ENCODE measurements at regions not wholly inside any gene's neighbourhood (a gene's known extent, or its start where the extent isn't known, plus 50 kb on each side); places are given as distances from the start of the nearest gene placed in this dataset.

DNA sequence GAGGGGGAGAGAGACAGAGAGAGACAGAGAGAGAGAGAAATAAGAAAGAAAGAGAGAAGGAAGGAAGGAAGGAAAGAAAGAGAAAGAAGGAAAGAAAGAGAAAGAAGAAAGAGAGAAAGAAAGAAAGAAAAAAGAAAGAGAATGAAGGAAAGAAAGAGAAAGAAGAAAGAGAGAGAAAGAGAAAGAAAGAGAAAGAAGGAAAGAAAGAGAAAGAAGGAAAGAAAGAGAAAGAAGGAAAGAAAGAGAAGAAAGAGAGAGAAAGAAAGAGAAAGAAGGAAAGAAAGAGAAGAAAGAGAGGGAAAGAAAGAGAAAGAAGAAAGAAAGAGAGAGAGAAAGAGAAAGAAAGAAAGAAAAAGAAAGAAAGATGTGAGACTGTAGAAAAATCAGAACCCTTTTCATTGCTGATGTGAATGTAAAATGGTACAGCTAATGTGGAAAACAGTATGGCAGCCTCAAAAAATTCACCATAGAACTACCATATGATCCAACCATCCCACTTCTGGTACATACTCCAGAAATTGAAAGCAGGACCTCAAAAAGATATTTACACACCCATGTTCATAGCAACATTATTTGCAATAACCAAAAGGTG is 203.4 kb upstream of the POU3F3 start:
- DNase-seq, result no peak

DNA sequence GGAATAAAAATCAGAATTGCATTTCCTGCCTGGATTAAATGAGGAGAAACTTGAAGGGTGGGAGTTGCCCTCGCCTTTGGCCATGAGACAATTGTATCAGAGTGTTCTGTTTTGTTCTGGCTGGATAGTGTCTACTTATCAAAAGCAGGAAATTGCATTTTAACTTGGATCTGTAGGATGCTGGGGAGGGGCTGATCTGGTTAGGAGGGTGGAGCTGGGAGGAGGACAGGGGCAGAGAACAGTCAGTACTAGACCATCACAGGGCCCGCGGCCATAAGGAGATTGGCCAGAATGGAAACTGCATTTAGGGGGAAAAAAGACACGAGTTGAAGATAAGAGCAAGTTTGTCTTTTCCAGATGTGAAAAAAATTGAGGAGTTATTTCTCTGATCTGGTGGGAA is 199.1 kb upstream of the POU3F3 start:
- DNase-seq, result no peak

DNA sequence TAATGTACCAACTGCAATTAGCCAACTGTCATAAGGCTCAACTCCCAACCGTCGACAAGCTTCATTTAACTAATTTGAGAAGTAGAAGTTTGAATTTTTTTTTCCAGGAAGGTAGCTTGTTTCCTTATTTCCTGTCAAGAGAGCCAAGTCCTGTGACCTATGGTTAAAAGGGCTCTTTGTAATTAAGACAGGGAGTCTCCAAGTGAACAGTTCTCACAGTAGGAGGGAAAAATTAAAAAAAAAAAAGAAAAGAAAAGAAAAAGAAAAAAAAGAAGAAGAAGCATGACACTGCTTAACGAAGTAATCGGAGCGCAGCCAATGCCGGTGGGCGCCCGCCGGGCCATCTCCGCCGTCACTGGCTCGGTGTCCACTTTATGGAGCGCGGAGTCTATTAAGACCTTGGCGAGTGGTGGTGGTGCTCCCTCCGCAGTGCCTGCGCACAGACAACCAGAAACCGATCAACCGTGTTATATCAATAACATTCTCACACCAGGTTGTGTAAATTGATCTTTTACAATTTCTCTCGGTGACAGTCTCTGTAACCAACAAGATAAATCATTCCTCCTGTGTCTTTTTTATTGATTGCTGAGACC is 197.2 kb upstream of the POU3F3 start:
- no peak for DNase-seq

DNA sequence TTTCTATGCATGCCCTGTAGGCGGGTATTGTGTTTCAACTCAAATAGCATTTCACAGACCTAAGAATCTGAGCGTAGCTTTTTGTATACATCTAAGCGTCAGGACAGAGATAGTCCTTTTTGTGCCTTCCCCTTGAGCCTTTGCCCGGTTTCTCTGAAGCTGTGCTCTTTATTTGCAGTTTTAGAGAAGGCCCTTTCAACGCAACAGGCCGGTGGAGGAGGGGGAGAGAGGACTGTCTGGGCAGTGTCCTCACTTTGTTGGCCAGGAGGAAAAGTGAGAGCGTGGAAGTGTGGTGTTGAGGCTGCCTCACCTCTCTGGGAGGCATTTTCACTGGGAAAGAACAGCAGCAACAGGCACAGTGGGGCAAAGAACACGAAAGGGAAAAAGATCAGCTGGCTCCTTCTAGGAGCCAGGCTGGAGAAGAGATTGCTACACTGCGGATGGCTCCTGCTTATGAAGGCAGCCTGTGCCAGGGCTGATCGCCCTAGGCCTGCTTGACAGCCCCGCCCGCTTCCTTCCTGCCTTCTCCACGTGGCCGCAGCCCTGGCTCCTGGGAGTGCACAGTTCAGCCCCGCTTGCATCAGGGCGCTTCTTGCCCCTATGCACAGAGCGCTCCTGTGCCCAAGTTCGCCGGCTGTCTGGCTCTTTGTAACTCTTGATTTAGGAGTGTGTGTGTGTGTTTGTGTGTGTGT is 195.6 kb upstream of the POU3F3 start:
- DNase-seq, result peak; percentile 79

DNA sequence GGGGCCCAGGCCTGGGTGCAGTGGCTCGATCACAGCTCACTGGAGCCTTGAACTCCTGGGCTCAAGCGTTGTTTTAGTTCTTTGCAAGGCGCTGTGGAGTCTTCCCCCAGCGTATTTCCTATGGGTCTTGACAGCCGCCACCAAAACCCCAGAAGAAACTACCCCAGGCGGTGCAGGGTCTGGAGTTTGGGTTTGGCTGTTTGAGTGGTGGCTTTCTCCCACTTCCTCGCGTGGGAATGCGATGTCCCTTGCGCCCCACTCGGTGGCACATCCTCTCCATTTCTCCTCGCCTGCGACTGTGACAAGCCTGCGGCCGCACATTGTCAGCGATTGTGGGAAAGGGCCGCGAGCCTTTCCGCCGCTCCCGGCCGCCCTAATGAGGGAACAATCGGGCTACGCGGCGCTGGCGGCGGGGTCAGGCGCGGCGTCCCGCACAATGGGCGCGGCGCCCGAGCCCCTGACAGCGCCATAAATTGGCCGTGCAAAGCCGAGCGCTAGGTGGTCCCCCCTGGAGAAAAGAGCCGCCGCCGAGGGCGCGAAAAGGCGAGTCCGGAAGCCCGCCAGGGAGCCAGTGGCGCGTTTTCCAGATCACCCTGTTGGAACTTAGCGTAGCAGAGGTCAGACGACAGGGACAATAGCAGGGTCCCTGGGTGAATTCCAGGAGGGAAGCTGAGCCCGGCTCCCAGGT is 194.9 kb upstream of the POU3F3 start:
- peak; percentile 71 for DNase-seq

DNA sequence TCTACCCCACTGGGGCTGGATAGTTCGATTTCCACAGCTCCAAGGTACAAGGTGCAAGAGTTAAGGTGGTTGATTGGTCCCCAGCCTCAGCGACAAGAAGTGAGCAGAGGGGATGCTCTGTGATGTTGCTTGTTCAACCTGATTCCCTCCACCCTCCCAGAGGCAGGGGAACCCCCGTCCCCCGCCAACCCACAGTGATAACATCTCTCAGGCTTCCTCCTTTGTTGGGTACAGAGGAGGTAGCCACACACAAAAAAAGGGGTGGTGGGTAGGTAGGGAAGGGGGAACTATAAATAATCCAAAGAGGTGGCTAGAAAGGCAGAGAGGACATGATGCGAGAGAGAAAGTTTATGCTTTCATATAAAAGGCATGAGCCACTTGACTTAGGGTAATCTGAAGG is 192.9 kb upstream of the POU3F3 start:
- no peak for DNase-seq

DNA sequence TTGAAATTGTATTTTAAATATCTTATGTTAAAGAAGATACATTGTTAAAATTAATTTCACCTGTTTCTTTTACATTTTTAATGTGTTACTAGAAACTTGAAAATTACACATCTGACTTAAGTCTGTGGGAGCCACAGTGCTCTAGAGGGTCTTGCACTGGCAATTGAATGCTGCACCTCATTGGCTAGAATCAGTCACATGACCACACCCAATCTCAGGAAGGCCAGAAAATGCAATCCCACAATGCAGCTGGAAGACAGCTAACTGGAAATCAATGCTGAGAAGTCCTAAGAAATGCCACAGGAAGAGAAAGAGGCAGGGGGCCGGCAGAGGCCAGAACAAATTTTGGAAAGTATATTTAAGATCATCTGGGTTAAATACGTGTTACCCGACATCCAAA is 189.2 kb upstream of the POU3F3 start:
- no peak for DNase-seq

DNA sequence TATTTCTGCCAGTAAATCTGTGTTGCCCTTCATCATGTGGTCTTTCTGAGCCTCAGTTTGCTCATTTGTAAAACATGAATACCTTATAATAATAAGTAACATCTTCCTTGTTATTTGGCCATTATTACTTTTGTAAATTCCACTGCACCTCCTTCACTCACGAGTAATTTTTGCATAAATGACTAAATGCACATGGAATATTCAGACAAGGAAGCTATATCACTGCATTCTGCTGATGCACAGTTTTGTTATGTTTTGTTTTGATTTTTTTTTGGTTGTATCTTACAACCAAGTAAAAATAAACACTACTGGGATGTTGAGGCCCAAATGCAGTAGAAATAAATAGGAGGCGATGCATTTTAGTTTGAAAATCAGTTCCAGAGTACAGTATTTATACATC is 185.3 kb upstream of the POU3F3 start:
- no peak for DNase-seq

DNA sequence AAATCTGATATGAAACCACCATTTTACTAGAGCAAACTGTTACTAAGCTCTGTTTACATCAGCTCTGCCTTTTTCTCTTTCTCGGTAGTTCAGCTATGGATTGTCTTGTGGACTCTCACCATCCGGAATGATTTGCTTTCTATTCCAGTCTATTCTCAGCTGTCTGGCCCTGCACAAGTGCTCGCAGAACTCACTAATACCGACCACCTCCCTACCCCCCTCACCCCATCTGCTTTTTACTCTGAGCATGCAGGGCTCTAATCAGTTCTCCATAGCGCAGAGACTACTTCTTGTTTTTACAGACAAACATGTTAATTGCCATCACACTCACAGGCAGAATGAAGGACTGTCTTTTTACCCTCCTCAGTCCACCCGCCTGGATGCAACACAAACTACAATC is 180.7 kb upstream of the POU3F3 start:
- DNase-seq, result no peak

DNA sequence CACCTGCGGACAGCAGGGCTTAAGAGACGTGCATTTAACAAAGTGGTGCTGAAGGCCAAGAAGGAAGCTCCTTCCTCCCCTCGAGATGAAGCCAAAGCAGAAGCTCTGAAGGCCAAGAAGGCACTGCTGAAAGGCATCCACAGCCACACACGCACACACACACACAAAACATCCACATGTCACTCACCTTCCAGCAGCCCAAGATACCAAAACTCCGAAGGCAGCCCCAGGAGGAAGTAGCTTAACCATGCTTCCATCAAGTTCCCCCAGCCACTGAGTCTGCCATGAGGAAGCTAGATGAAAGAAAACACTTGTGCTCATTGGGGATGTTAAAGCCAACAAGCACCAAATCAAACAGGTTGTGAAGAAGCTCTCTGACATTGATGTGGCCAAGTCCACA is 175.7 kb upstream of the POU3F3 start:
- no peak for DNase-seq

DNA sequence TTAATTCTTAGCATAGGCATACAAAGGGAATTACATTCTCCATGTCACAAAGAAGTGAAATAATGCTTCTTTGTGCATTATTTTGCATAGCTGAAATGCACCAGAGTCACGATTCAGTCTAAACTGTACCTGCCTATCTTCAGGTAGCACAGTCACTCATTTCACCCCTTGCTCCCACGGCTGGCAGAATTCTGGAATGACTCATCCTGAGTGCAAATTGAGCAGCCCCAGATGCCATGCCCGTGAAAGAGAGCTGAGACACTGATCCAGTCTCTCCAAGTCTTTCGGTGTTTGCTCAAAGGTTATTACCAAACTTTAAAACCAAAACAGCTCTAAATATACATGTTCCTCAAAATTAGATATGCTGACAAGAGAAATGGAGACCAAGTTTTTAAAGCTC is 168.3 kb upstream of the POU3F3 start:
- peak; percentile 64 for DNase-seq

DNA sequence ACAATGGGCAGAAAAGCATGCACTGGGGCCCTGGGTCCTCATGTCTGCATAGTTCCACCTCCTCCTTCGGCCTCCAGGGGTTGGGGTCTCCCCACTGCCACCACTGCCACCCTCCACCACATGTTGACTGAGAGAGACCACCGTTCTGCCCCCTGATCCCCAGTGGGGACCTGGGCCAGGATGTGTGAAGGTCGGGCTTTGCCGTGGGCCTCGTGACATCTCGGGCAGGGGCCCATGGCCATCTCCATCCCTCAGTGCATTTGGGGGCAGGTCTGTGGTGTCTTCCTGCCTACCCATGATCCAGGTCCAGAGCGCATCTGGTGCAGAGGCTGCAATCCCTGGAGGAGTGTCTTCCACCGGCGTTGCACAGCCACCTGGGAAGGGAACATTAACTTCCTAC is 166.8 kb upstream of the POU3F3 start:
- DNase-seq, result no peak

DNA sequence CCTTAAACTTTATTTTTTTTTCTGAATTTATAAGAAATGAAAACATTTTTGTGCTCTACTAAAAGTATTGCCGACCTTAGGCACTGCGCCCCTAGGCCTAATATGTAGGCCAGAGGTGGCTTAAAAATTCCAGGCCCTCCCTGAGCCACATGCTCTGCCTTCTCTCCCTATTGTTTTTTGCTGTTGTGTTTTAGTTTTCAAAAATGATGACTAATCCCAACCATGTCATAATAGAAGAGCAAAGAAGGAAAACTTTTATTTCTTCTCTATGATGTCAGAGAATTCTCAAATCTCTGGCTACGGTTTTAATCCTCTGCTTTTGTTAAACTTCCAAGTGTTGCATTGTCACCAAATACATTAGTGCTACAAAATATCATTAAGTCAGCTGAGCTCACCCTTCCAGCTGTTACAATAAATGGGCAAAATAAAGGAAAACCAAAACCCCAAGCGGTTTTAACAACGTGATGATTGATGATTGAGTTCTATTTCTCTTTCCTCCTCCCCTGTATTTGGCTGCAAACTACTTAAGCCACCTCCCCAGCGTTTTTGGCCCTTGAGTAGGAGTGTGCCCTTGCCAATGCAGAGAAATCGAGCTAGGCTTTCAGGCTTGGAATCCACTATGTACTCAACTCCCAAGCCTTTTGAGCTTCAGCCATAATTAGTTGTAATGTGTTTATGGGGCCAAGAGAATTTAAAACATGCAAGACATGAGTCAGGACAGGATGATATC is 163.5 kb upstream of the POU3F3 start:
- no peak for DNase-seq

DNA sequence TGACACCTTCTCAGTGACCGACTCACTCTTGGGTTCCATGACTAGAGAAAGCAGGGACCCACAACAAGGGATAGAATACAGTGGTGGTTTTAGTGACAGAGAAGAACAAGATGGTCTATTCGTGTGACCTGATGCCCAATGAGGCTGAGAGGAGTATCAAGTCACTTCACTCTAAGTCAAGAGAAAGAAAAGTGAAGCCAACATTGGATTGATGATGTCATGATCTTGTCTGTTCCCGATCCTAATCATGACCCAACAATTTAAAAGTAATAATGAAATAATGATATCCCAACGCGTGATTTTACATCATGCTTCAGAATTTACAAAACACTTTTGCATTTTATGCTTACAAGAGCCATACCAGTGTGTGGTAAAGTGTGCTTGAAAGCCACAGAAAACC is 155.6 kb upstream of the POU3F3 start:
- DNase-seq, result no peak

DNA sequence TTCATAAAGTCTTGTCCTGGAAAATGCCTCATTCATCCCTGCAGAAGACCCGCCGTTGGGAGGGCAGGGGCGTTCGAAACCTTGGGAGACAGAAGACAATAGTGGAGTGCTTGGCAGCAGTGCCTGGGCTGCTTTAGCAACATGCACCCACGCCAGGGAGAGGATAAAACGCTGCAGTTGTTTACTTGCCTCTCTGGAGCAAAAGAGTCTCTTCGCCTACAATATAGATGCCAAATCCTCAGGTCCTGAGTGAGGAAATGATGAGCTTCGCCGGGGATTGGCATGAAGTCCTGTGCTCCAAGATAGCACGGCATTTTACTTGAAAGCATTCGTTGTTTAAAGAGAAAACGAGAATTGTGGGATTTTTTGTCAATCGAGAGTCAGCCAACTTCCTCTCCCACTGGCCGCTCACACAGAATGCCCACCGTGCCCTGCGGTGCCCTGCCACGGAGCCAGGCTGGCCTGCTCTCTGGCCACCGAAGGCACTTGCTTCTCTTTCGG is 152.5 kb upstream of the POU3F3 start:
- DNase-seq, result no peak

DNA sequence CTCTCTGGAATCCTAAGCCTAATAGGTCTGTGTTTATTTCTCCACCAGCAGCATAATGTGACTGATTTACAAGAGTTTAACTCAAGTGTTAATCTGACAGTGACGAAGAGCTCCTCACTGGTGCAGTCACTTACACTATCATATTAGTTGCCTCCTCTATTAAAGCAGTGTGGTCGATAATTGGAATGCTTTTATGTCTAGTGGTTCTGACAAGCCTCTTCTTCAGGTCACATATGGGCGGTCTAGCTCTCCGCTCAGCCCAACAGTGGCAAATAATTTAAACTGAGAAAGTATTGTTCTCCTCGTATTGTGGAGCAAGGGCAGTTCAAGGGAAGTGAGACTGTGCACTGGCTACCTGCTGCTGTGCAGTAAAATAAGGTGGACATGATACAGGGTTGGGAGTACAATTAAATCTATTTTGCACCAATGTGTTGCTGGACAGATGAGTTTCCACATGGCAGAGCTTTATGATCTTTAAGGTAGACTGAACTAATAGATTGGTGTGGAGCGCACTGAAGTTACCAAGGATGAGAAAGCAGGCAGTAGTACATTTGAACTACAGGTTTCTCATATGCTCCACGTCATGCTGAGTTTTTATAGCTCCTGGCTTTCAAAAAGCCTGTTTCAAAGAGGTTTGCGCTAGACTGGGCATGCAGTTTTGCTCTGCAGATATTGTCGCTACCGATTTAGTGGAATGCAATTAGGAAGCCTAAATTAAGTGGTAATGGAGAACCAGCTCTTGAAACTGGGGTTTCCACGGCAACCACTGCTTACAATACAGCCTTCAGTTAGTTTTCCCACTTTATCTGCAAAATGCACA is 151.7 kb upstream of the POU3F3 start:
- DNase-seq, result no peak

DNA sequence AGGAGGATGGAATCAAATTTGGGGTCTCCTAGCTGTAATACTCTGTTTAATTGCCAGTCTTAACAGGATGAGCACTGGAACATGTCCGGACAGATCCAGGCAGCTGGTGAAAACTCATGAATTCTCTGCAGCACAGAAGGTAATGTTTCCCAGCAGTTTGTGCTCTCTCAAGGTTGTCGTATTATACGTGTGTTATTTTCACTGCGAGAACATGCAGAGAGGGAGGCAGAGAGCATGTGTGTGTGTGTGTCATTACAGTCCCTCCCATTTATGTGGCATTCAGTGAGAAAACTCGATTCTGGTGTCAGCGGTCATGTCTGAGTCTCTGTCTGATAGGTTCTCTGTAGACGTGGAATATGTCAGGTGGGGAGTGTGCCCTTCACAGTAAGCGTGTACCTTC is 150.2 kb upstream of the POU3F3 start:
- no peak for DNase-seq

DNA sequence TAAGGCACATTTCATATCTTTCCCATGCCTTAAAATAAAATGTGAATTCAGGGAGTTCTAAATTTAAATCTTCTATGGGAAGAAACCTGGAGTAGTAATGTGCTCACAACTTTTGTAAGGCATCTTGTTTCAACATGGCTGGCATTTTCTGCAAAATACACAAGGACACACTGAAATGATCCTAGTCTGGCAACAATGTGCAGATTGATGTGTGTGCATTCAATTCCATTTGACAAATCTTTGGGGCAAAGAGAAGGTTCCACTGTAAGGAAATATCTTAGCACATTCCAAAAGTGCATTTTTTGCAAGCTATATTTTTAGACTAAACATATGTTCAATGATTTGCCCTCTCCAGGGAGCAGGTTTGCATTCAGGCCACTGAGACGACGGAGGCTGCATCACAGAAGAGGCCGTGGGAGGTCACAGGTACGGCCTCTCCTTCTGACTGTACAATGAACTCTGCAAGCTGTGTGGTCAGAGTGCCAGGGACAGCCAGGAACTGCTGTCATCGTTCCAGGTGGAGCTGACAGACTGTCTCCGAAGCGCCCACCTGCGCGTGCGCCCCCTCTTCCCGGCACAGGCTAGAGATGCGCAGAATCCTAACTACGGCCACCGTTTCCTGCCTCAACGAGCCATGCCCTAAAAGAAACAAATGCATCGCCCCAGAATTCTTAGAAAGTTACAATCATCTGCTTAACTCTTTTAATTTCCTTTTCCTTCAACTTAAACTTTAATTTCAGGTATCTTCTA is 149.2 kb upstream of the POU3F3 start:
- no peak for DNase-seq

DNA sequence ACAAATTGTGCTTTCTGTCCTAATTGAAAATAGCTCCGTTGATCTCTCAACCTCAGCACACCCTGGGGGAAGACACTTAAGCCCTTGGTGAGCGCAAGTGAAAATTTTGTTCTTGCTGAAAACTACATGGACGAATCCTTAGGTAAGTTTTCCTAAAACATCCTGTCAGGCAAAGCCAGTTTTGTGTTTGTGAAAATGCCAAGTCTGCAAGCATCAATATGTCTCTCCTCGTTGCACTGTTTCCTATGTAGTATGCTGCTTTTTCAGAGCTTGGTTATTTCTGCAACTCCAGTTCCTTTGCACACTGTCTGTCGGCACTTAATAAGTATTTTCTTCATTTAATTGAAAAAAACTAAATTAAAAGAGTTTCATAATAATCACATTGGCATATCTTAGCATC is 146.9 kb upstream of the POU3F3 start:
- DNase-seq, result no peak

DNA sequence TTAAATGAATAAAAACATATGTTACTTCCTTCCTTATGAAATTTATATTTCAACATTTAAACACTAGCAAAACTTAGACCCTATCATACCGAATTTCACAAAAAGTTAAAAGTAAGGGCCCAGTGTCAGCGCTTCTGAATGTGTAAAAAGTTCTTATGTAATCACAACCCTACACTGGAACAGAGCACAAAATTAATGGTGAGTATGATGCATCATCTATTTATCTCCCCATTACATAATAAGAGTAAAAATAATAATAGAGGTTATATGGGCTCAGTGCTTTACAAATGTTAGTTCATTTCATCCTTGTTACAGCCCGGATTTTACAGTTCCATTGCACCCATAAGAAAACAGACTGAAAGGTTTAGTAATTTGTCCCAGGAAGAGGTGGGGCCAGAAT is 144.9 kb upstream of the POU3F3 start:
- no peak for DNase-seq

DNA sequence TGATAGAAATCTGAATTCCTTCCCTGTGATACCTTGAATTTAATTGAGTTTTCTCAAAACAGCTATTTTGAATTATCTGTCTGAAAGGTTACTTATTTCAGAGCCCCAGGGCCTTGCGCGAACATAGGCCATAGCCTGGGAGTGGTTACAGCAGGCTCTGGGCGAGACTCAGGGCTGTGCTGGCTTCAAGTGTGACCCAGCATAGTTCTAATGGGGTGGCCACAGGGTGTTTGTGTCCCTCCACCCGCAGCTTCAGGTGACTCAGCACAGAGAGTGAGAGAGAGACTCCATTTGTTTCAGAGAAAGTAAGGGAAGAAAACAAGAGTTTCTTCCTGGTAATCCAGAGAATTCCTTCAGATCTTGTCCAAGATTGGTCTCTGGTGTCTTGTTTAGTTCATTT is 137.9 kb upstream of the POU3F3 start:
- peak; percentile 61 for DNase-seq
